BE2C (cell line): ENCODE measurements at regions not wholly inside any gene's neighbourhood (a gene's known extent, or its start where the extent isn't known, plus 50 kb on each side); places are given as distances from the start of the nearest gene placed in this dataset.

ENCODE experiments used
- DNase-seq: peaks from one replicate; pipeline ENCODE4 v3.0.0-alpha.2; 2020
- H3K27me3 ChIP-seq: fragments of 250-450 bp; sonication (Bioruptor Pico); 2 replicates; pipeline ENCODE4 v1.5.1; 2020; ENCODE audit warnings: mild to moderate bottlenecking
- H3K36me3 ChIP-seq: fragments of 250-450 bp; sonication (Bioruptor Pico); 2 replicates; pipeline ENCODE4 v1.5.1; 2020; ENCODE audit warnings: mild to moderate bottlenecking
- H3K4me1 ChIP-seq: fragments of 250-450 bp; sonication (Bioruptor Pico); 2 replicates; pipeline ENCODE4 v1.5.1; 2020
- H3K4me3 ChIP-seq: 2 replicates; pipeline ENCODE4 v1.5.1; 2011; ENCODE audit warnings: low read depth, low read length
- H3K9me3 ChIP-seq: fragments of 250-450 bp; sonication (Bioruptor Pico); 2 replicates; pipeline ENCODE4 v1.5.1; 2020
- TF ChIP-seq, protein P1 (sequence below): IDR thresholded peaks from 2 replicates; pipeline ENCODE4 v1.5.1; 2012; ENCODE audit warnings: mild to moderate bottlenecking, low read depth, low read length

DNA sequence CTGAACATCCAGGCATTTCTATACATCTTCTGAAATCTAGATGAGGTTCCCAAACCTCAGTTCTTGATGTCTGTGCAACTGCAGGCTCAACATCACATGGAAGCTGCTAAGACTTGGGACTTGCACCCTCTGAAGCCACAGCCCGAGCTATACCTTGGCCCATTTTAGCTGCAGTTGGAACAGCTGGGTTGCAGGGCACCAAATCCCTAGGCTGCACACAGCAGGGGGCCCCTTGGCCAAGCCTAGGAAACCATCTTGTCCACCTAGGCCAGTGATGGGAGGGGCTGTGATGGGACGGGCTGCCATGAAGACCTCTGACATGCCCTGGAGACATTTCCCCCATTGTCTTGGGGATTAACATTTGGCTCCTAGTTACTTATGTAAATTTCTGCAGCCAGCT lies 415.8 kb upstream of the SUCLG2 start:
- no peaks in the 10 kb centered on the region for H3K36me3 ChIP-seq
- H3K27me3 ChIP-seq, result no peaks in the 10 kb centered on the region
- DNase-seq, result no peak
- H3K4me1 ChIP-seq, result no peaks in the 10 kb centered on the region
- TF ChIP-seq, protein P1, sequence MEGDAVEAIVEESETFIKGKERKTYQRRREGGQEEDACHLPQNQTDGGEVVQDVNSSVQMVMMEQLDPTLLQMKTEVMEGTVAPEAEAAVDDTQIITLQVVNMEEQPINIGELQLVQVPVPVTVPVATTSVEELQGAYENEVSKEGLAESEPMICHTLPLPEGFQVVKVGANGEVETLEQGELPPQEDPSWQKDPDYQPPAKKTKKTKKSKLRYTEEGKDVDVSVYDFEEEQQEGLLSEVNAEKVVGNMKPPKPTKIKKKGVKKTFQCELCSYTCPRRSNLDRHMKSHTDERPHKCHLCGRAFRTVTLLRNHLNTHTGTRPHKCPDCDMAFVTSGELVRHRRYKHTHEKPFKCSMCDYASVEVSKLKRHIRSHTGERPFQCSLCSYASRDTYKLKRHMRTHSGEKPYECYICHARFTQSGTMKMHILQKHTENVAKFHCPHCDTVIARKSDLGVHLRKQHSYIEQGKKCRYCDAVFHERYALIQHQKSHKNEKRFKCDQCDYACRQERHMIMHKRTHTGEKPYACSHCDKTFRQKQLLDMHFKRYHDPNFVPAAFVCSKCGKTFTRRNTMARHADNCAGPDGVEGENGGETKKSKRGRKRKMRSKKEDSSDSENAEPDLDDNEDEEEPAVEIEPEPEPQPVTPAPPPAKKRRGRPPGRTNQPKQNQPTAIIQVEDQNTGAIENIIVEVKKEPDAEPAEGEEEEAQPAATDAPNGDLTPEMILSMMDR, result no peak
- no peak overlapping the region for H3K4me3 ChIP-seq
- no peaks in the 10 kb centered on the region for H3K9me3 ChIP-seq

DNA sequence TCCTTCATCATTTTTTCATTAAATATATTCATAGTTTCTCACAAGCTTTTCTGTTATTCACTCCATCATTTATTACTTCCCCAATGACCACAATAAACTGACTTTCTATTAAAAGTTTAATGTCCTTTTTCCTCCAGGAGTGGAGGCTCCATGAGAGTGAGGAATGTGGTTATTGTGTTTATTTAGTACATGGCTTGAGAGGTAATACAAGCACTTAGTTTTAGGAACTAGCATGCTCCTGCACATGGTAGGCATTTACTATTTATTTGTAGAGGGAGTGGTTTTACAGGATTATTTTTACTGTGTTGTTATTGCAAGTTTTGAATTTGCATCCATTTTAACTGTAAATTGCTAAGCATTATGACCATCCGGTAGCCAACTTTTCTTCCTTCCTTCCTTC lies 412.9 kb upstream of the SUCLG2 start:
- H3K4me1 ChIP-seq, result no peaks in the 10 kb centered on the region
- H3K36me3 ChIP-seq, result no peaks in the 10 kb centered on the region
- DNase-seq, result no peak
- no peaks in the 10 kb centered on the region for H3K27me3 ChIP-seq
- H3K9me3 ChIP-seq, result no peaks in the 10 kb centered on the region
- no peak overlapping the region for H3K4me3 ChIP-seq
- TF ChIP-seq, protein P1, result no peak

DNA sequence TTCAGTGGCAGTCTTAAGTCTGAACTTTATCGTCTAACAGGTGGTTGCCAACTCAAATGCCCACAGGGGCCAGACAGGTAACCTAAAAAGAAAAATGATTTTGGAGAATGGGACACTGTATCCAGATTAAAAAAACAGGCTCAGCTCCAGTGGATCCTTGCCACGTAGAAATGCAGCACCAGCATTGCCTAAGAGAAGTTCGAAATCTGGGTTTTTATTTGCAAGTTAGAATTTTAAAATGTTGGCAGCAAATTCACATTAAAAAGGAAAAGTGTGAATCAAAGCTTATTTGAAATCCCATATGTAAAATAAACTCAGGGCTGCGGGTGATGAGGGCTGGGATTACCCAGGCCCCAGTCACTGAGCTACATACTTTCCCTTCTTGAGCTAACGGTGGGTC lies 408.5 kb upstream of the SUCLG2 start:
- no peaks in the 10 kb centered on the region for H3K9me3 ChIP-seq
- H3K27me3 ChIP-seq, result no peaks in the 10 kb centered on the region
- H3K36me3 ChIP-seq, result no peaks in the 10 kb centered on the region
- DNase-seq, result no peak
- no peaks in the 10 kb centered on the region for H3K4me1 ChIP-seq
- H3K4me3 ChIP-seq, result no peak overlapping the region
- TF ChIP-seq, protein P1, result no peak

DNA sequence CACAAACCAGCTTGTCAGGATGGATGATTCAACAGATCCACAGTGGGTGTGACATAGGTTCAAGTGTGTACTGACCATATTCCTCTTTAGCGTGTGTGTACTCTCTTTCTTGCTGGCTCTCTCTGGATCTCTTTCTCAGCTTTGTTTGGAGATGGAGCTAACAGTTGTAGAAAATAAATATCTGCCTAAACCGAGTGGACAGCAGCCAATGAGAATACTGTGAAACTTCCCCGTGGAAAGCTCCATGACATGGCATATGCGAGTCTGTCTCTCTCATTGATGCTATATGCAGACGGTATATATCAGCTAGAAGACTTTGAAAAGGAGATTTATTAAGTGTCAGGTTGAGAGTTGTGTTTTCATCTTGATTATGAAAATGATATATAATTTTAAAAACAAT lies 406.5 kb upstream of the SUCLG2 start:
- Histone ChIP-seq H3K4me3 (no peak overlapping the region), H3K27me3 (no peaks in the 10 kb centered on the region), H3K36me3 (no peaks in the 10 kb centered on the region), H3K9me3 (no peaks in the 10 kb centered on the region), H3K4me1 (no peaks in the 10 kb centered on the region)
- TF ChIP-seq, protein P1, result no peak
- no peak for DNase-seq

DNA sequence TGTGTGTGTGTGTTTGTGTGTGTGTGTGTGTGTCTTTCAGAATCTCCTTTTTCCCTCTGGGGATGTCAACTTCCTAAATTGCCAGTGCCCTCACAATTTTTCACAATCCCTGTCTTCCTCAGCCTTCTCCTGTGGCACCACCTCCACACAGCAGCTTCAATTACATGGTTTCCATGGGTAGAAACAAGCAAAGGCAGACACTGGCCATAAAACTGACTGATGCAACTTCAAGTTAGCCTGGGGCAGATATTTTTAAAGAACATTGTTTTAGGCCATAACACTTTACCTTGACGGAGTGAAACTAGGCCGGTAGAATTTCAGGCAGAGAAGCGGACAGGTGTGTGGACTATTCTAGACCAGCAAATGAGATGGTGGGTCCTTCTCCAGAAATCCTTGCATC lies 405.8 kb upstream of the SUCLG2 start:
- no peak for DNase-seq
- no peak overlapping the region for H3K4me3 ChIP-seq
- TF ChIP-seq, protein P1, result no peak
- H3K9me3 ChIP-seq, result no peaks in the 10 kb centered on the region
- no peaks in the 10 kb centered on the region for H3K4me1 ChIP-seq
- no peaks in the 10 kb centered on the region for H3K36me3 ChIP-seq
- no peaks in the 10 kb centered on the region for H3K27me3 ChIP-seq

DNA sequence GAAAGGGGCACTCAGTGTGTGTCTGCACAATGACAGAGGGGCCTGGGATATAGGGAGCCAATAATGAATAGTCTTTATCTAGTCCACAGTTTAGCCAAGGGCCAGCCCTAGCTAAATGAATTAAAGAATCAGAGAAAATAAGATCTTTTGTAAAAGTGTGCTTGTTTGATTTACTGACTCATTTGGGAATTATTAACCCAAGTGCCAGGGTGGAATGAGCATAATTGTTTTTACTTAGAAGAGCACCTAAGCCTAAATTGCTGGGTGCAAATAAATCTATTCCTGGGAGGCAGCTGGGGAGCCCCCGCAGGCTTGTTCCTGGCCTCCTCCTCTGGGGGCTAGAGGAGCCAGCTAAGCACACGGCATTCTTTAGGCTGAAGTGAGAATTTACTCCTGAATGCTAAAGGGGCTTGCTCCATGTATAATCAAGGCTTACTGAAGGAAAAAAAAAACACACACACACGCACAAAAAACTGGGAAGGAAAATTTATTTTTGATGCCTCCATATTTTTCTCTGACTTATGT lies 405.3 kb upstream of the SUCLG2 start:
- DNase-seq, result no peak
- Histone ChIP-seq H3K4me1 (no peaks in the 10 kb centered on the region), H3K36me3 (no peaks in the 10 kb centered on the region), H3K9me3 (no peaks in the 10 kb centered on the region), H3K4me3 (no peak overlapping the region), H3K27me3 (no peaks in the 10 kb centered on the region)
- TF ChIP-seq, protein P1, result no peak
